ENCODE measurements at regions not wholly inside any gene's neighbourhood (a gene's known extent, or its start where the extent isn't known, plus 50 kb on each side); places are given as distances from the start of the nearest gene placed in this dataset.
A peak's percentile ranks its signal among the peaks of the same experiment; 100 is the strongest.

DNA sequence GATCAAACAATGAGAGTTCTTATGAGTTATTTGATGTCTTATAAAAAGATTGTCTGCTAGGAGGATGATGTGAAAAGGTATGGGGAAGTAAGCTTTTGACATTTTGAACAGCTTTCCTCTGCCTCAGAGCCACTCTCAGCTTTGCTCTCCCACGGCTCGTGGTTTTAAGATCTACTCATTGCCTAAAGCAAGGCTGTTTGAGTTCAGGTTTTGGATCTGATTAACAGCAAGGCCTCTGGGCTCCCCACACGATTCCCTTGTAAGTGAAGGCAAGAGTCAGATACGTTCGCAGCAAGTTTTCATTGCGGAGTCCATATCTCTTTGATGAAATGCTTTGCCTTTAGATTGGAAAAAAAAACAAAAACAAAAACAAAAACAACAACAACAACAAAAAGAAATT lies 515.0 kb upstream of the SALL1 start:
- DNase-seq (ENCODE audit: low spot score) = no peak

DNA sequence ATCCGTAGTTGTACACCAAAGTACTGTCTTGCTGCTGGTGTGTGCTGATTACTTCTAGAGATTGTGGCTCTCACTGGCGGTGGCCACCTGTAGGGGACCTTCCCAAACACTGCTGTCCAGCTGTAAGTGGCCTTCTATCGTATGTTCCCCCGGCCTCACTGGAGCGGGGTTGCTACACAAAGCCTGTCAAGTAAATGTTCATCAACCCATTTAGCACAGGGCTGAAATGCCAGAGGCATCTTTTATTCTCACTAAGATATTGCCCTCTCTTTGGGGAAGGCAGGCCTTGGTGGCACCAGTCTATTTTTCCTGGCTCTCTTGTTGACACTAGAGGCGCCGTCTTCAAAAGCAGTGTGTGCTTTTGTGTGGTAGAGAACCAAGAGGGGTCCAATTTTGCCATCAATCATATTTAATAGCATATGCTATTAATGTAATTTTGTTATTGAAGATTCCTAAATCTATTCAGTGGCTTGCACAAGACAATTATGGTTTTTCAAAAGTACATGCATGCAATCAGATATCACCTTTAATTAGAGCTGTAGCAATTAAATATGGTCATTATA lies 514.4 kb upstream of the SALL1 start:
- DNase-seq (ENCODE audit: low spot score) = no peak

- no peak for DNase-seq (ENCODE audit: low spot score)
These were observed 507.5 kb upstream of the SALL1 start for GRCh38 chr16:51658531-51658930.

- DNase-seq (ENCODE audit: low spot score) = peak; percentile 34
These were observed 506.8 kb upstream of the SALL1 start for GRCh38 chr16:51657848-51658247.

DNA sequence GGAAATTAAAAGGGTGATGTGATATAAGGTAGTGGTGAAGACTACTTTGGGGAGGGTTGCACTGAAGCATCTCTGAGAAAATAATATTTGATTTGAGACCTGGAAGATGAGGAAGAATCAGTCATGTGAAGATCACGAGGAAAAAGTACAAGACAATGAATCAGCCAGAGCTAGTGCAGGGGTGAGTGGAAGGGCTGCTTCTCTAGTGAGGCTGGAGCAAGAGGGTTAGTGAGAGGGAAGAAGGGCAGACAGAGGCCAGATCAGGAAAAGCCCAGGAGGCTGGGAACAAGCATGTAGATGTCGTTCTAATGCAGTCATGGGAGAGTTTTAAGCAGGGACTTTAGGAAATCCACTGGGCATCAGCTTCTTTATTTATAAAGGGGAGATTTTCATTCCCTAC lies 504.2 kb upstream of the SALL1 start:
- DNase-seq (ENCODE audit: low spot score) = no peak

DNA sequence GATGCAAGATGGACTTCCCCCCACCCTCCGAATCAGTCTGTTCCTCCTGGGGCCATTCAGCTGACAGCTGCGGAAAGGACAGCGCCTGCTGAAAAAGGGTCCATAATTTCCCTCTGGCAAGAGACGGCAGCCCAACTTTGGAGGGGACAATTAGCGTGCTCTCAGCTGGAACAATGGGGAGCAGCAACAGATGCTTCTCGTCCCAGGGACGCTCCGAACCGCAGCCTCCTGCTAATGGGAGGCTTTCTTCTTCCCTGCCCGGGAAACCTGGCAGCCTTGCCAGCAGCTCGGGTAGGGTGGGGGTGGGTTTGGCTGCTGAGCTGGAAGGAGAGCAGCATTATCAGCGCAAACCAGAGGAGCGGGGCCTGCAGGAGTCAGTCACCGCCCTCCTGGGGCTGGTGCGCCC lies 500.0 kb upstream of the SALL1 start:
- no peak for DNase-seq (ENCODE audit: low spot score)

DNA sequence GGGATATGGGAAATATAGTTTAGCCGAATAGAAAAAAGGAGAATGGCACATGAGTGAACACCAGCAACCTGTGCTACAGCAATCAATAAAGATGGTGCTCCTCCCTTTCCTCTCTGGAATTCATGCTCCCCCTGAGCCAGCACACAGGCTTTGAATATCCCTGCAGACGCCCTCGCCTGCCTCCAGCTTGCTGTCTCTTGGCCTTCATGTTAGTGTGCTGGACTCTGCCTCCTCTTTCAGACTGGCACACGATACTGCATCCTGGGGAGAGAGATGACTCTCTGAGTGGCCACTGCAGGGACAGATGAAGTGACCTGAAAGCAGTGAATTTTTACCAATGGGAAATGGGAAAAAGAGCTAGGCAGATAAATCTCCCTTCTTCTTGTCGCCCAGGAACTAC lies 498.6 kb upstream of the SALL1 start:
- no peak for DNase-seq (ENCODE audit: low spot score)

DNA sequence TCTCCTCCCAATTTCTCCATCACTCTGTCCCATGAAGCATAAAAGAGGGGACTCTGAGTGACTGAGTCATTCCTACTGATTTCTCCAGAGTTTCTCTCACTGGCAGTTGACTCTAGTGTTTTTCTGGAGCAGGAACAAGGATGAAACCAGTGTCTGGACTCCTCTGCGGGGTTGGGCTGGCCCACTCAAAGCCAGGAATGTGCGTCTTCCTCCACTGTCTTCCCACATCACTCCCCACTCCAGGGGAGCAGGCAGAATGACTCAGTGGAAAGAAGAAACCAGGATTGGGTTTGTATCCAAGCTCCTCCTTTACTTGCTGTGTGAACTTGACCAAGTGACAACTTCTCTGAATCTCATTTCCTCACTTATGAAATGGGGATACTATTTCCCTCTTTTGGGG lies 497.5 kb upstream of the SALL1 start:
- no peak for DNase-seq (ENCODE audit: low spot score)

- no peak for DNase-seq (ENCODE audit: low spot score)
These were observed 490.2 kb upstream of the SALL1 start for GRCh38 chr16:51641191-51641765.

DNA sequence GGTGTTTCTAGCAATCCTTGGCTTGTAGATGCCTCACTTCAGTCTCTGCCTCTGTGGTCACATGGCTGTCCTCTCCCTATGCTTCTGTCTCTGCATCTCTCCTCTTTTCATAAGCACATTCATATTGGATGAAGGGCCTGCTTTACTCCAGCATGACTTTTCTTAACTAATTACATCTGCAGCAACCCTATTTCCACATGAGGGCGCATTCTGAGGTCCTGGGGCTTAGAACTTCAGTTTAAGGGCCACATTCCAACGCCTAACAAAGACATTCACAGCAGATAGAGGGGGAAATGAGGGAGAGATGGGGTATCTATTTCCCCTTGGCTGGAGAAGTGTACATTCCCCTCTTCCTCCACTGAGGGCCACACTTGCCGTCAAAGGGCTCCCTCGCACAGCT lies 489.1 kb upstream of the SALL1 start:
- DNase-seq (ENCODE audit: low spot score) = no peak

DNA sequence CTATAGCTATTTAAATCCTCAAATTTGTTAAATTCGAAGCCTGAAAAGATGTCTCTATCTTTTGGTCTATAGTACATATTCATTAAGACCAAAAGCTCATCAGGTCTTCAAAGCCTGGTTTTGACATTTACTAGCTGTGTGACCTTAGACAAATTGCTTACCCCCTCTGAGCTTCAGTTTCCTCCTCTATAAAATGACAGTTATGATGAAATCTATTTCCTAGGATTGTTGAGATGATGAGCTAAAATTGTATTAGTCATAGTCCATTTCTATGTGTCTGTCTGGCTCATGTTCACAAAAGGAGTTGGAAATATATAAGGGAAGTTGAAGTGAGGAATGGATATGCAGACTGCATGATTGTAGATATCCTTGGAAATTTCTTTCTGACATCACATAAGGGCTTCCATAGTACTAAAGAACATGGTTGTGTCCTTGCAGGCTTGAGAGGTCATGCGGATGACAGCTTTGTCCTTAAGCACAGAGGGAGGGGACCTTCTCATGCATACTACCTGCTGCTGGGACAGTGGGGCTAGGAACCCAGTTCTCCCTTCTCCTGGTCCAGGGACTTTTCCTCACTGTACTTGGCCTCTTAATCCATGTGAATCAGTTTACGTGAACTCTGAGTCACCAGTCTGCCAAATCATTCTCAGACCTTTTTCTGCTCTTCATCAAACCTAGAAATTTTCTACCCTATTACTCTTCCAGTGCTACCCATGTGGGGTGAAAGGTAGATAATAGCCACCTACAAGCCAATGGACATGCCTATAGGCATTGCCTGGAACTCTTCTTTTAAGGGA lies 487.5 kb upstream of the SALL1 start:
- DNase-seq (ENCODE audit: low spot score) = no peak

DNA sequence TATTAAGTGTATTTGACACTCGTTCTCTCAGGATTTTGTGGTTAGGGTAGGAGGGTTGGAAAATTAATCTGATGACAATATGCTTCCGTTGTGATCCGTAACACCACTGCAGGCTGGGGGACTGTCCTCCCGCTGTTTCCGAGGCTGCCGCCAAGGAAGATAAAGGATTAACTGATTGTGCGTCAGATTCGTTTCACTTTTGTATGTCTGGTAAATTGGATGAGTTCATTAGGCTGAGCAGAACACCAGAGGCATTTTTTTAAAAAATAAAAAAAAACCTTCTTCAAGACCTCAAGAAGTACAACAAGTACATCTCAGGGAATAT lies 486.7 kb upstream of the SALL1 start:
- no peak for DNase-seq (ENCODE audit: low spot score)

DNA sequence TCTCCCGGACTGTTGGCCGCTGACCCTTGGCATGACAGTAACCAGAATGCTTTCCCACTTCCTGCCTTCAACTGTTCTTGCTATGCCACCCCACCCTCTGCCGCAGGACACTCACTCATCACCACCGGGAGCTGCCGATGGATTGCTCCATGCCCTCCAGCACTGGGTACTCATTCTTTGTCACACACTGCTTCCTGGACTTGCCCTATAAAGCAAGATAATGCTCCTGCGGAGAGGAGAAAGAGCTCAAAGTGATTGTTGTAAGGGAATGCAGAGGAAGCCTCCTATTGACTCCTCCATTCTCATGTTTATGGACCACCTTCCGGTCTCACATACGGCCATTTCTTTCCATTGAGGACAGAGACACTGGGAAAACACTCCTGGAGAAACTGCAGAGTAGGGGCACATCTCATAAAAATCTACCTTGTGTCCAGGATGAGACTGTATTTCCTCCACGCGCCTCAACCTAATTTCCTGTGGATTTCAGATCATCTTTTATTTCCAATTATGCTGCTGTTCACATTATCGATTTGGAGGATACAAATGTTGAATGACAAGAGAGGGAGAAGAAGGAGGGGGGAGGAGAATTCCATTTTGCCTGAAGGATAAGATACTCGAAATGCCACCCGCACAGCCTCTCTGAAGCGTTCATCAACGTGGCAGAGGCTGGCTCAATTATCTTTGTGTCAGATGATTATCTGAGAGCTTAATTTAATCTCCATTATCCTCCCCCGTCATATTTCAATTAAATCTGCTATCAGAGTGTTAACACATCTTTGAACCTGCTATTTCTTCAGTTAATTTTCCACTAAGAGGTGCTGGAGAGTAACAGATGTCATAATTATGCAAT lies 486.1 kb upstream of the SALL1 start:
- DNase-seq (ENCODE audit: low spot score) = no peak

DNA sequence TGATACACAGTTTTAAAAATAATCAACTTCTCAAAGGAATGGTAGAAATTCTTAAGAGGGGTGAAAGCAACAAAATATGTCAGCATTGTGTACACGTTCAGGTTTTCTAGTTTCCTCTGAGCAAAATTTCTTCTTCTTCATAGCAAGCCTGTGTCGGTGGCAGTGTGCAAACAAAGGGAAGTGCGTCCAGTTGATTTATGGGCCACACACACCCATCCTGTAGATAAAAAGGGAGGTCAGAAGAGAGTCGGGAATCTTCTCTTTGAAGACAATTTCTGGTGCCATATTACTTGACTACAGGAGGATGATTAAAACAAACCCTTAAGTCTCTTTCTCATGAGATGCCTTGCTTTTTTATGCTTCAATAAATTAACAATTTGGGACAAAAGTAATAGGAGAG lies 484.1 kb upstream of the SALL1 start:
- no peak for DNase-seq (ENCODE audit: low spot score)

DNA sequence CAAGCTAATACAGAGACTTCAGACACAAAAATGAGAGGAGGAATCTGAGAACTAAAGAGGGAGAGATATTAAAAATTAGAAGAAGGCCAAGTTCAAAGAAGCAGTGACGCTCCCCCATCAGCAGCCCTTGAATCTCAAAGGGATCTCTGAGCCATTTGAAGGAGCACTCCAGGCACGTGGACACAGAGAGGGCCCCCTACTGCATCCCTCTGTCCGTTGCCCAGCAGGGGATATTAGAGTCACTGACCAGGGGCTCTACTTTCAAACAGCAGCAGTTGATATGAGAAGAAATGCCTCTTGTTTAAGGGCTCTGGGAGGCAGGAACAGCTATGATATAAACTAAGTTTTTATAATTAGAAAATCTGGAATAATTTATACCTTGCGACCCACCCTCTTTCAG lies 479.0 kb upstream of the SALL1 start:
- DNase-seq (ENCODE audit: low spot score) = no peak

- no peak for DNase-seq (ENCODE audit: low spot score)
These were observed 478.5 kb upstream of the SALL1 start for GRCh38 chr16:51629576-51629975.

GRCh38 chr16:51624080-51624775 lies 473.2 kb upstream of the SALL1 start:
- no peak for DNase-seq (ENCODE audit: low spot score)

DNA sequence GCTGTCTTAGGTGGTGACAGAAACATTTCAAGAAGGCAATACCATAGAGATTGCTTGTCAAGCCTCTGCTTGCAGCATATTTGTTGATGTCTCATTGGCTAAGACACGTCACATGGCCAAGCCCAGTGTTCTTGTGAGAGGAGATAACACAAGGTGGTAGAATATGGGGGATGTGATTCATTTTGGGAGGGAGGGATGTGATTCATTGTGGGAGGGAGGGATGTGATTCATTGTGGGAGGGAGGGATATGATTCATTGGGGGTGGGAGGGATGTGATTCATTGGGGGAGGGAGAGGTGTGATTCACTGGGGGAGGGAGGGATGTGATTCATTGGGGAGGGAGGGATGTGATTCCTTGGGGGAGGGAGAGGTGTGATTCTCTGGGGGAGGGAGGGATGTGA lies 470.5 kb upstream of the SALL1 start:
- DNase-seq (ENCODE audit: low spot score) = no peak

DNA sequence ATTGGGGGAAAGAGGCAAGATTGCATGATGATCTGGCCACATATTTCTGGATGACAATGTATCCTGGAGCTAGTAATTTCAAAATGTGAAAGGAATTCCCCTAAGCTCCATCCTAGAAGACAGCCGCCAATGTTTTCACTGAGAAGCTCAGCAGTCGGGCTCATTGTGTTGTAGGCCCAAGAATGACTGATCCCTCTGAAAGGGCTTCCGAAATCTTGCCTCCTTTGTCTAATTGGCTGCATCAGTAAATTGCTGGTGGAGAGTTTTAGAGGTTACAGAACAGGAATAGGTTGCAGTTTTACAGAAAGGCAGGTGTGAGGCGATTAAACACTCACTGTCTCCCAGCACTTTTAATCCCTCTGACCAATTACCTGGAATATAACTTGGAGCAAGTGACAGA lies 464.1 kb upstream of the SALL1 start:
- no peak for DNase-seq (ENCODE audit: low spot score)

DNA sequence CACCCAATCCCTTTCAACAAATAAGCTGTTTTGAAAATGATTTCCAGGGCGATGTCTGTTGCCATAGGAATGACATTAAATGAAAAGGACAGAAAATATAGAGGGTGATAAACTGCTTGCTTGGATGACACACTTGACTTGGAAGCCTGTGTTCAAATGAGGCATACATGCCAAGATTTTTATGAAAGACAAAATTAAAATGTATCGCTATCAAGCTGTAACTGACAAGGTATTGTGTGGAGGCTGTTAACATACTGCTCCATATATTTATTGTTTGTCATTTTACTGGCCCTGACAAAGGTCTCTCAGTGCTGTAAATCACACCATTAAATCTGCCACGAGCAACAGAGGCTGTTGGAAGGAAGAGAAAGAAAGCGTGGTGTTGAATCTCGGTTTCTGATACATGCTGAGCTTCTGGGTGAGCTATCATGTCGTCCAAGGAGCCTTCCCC lies 456.2 kb upstream of the SALL1 start:
- DNase-seq (ENCODE audit: low spot score) = no peak

DNA sequence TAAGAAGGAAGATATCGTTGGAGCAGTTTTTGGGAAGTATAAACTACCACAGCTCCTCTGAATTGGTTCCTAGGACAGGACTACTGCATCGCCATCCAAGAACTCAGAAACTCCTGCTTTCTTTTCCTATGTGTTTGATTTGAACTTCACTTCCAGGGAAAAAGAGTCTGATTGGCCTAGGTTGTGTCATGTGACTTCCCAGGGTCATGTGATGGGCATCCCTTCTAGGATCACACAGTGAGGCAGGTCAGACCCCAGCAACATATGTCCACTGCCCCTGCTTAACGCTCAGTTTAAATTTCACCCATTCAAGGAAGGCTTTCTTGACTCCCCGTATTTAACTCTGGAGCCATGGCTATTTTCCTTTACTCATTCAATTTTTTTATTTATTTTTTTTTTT lies 445.2 kb upstream of the SALL1 start:
- DNase-seq (ENCODE audit: low spot score) = no peak
